ENCODE measurements at regions not wholly inside any gene's neighbourhood (a gene's known extent, or its start where the extent isn't known, plus 50 kb on each side); places are given as distances from the start of the nearest gene placed in this dataset.

GRCh38 chr10:78602201-78602932 is 466.4 kb upstream of the ZMIZ1 start:
- TF ChIP-seq, protein P1, sequence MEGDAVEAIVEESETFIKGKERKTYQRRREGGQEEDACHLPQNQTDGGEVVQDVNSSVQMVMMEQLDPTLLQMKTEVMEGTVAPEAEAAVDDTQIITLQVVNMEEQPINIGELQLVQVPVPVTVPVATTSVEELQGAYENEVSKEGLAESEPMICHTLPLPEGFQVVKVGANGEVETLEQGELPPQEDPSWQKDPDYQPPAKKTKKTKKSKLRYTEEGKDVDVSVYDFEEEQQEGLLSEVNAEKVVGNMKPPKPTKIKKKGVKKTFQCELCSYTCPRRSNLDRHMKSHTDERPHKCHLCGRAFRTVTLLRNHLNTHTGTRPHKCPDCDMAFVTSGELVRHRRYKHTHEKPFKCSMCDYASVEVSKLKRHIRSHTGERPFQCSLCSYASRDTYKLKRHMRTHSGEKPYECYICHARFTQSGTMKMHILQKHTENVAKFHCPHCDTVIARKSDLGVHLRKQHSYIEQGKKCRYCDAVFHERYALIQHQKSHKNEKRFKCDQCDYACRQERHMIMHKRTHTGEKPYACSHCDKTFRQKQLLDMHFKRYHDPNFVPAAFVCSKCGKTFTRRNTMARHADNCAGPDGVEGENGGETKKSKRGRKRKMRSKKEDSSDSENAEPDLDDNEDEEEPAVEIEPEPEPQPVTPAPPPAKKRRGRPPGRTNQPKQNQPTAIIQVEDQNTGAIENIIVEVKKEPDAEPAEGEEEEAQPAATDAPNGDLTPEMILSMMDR (IDR thresholded peaks at IDR 0.05), result no peak
- no peak for TF ChIP-seq POLR2A (IDR thresholded peaks at IDR 0.05)

All from suprapubic skin (tissue), 3 donors.